ENCODE measurements at regions not wholly inside any gene's neighbourhood (a gene's known extent, or its start where the extent isn't known, plus 50 kb on each side); places are given as distances from the start of the nearest gene placed in this dataset.

DNA sequence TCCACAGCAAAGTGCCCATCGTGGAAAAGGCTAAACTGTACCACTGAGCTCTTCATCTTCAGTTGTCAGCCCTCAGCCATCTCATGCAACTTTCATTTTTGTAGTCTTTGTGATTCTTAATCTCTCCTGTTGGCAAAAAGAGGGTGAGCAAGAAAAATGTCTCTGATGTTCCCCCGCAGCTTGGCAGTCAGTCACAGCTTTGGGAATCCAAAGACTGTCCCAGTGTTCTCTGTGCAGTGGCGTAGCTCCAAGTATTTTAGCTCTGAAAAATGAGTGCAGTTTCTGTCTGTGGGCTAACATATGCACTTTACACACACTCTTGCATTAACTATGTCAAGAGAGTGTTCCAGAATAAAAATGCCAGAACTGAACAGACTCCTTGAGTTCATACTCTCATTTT is 372.2 kb downstream of the TMEM232 start:
- TF ChIP-seq CTCF (IDR thresholded peaks at IDR 0.05) (no peak), EZH2phosphoT487 (IDR thresholded peaks at IDR 0.05) (no peak), EZH2 (IDR thresholded peaks at IDR 0.05) (no peak)

Data from neural progenitor cell (in vitro differentiated cells).